Panc1 (cell line): ENCODE measurements at regions not wholly inside any gene's neighbourhood (a gene's known extent, or its start where the extent isn't known, plus 50 kb on each side); places are given as distances from the start of the nearest gene placed in this dataset.

ENCODE experiments used
- CTCF ChIP-seq: fragments of 450-650 bp; IDR thresholded peaks from 2 replicates; pipeline ENCODE4 v1.5.1; 2017; ENCODE audit warnings: mild to moderate bottlenecking
- POLR2AphosphoS5 ChIP-seq: IDR thresholded peaks from 2 replicates; pipeline ENCODE4 v1.6.1; 2012; ENCODE audit warnings: mild to moderate bottlenecking, low read depth, low read length, moderate library complexity
- REST ChIP-seq, 2 experiments: IDR thresholded peaks; 2 replicates each; pipeline ENCODE4 v1.6.1; 2011 to 2012; ENCODE audit warnings: low read depth in 2 of 2, control low read depth in 1 of 2, low read length in 1 of 2, mild to moderate bottlenecking in 1 of 2, moderate library complexity in 1 of 2; ENCODE audit not compliant: insufficient read depth in 1 of 2
- TCF7L2 ChIP-seq: IDR thresholded peaks from 2 replicates; pipeline ENCODE4 v1.6.1; 2011; ENCODE audit warnings: mild to moderate bottlenecking, low read depth, low read length, inconsistent platforms

GRCh38 chr11:33635161-33635560, 65.5 kb downstream of the C11orf91 start:
- no peak for TF ChIP-seq CTCF
- TF ChIP-seq POLR2AphosphoS5 = no peak
- no peak for TF ChIP-seq REST (IDR thresholded peaks at IDR 0.05; ENCODE audit: insufficient read depth in 1 of 2, low read depth in 2 of 2, low read length in 1 of 2)
- no peak for TF ChIP-seq TCF7L2
